K562 (cell line): ENCODE measurements at regions not wholly inside any gene's neighbourhood (a gene's known extent, or its start where the extent isn't known, plus 50 kb on each side); places are given as distances from the start of the nearest gene placed in this dataset.

Experiments used
- ATAC-seq: fragments of 200-7000 bp; cut with Tn5 transposase; 3 replicates; pipeline ENCODE4 v1.9.1; 2020; ENCODE audit warnings: moderate library complexity
- BruUV-seq: library from RNA; stranded (reverse); fragments of 400-500 nt; replicated peaks from 2 replicates; lab custom pipeline; 2021; lab: Mats Ljungman, UMichigan
- CTCF ChIA-PET: fragments of 300-600 bp; formaldehyde crosslinking; extraction: SDS; loops from one replicate; lab custom pipeline; 2021; ENCODE audit warnings: low intra/inter-chr PET ratio; lab: Yijun Ruan, JAX
- POLR2A ChIA-PET: fragments of 300-600, 350-650 bp; sonication (Branson Sonifier 250); formaldehyde crosslinking; extraction: SDS; loops from one replicate; lab custom pipeline; 2021; ENCODE audit warnings: antibody characterized with exemption, inconsistent platforms; lab: Yijun Ruan, JAX
- DNase-seq, 4 experiments: peaks; one replicate each; pipeline versions ENCODE4 v3.0.0 to v3.0.0-alpha.2; 2011 to 2018; ENCODE audit warnings: low spot score in 3 of 4, mixed read lengths in 3 of 4; ENCODE audit errors: extremely low read depth in 1 of 4
- FAIRE-seq: peaks from 2 replicates; lab custom pipeline; 2011; peaks lifted over from hg19 to GRCh38; lab: Jason Lieb, UNC
- H2AFZ ChIP-seq: 2 replicates; pipeline ENCODE4 v1.6.0; 2011; ENCODE audit warnings: low read depth, low read length, control low read depth, inconsistent platforms
- H3K27ac ChIP-seq: fragments of 200-600 bp; 3 replicates; pipeline ENCODE4 v1.8.0; 2011; ENCODE audit warnings: low read depth, mild to moderate bottlenecking, control low read depth, inconsistent platforms, low read length, moderate library complexity, mixed read lengths; ENCODE audit errors: extremely low read depth
- H3K27me3 ChIP-seq, 2 experiments: fragments of 300-600 bp in 1 of 2; 2 replicates in 1 of 2; 3 replicates in 1 of 2; pipeline versions ENCODE4 v1.6.0 to v1.8.0; 2011; ENCODE audit warnings: inconsistent platforms in 2 of 2, low read length in 2 of 2, mild to moderate bottlenecking in 1 of 2, mixed read lengths in 1 of 2, moderate library complexity in 1 of 2; ENCODE audit not compliant: control insufficient read depth in 2 of 2, insufficient read depth in 2 of 2
- H3K36me3 ChIP-seq: fragments of 300-600 bp; 3 replicates; pipeline ENCODE4 v1.8.0; 2011; ENCODE audit warnings: mild to moderate bottlenecking, low read length, inconsistent platforms; ENCODE audit not compliant: control insufficient read depth, insufficient read depth
- H3K4me1 ChIP-seq, 2 experiments: fragments of 200-600 bp in 1 of 2; replicated peaks in 1 of 2; 2 replicates in 1 of 2; 3 replicates in 1 of 2; pipeline versions ENCODE4 v1.5.1 to v1.8.0; 2011; ENCODE audit warnings: inconsistent platforms in 2 of 2, low read length in 2 of 2, mild to moderate bottlenecking in 1 of 2, mixed read lengths in 1 of 2, moderate library complexity in 1 of 2; ENCODE audit not compliant: control insufficient read depth in 2 of 2, insufficient read depth in 2 of 2
- H3K4me2 ChIP-seq: 2 replicates; pipeline ENCODE4 v1.6.1; 2011; ENCODE audit warnings: low read length, control low read depth, inconsistent platforms, mixed read lengths; ENCODE audit not compliant: insufficient read depth
- H3K4me3 ChIP-seq: fragments of 200-600 bp; sonication (generic), shearing (Covaris generic); 2 replicates; pipeline ENCODE4 v1.5.1; 2016; ENCODE audit warnings: control low read depth, inconsistent platforms
- H3K79me2 ChIP-seq: fragments of 200-600 bp; 3 replicates; pipeline ENCODE4 v1.8.0; 2011; ENCODE audit warnings: low read length, inconsistent platforms; ENCODE audit not compliant: control insufficient read depth, insufficient read depth
- H3K9ac ChIP-seq, 2 experiments: 2 replicates each; pipeline versions ENCODE4 v1.6.0 to v1.6.1; 2011; ENCODE audit warnings: low read depth in 2 of 2, low read length in 2 of 2, control low read depth in 1 of 2, inconsistent platforms in 1 of 2, mild to moderate bottlenecking in 1 of 2, mixed read lengths in 1 of 2; ENCODE audit not compliant: insufficient read depth in 1 of 2
- H3K9me1 ChIP-seq: one replicate; pipeline ENCODE4 v1.6.0; 2011; ENCODE audit warnings: inconsistent platforms, mild to moderate bottlenecking, low read length, moderate library complexity; ENCODE audit not compliant: control insufficient read depth, insufficient read depth
- H3K9me3 ChIP-seq: replicated peaks from 2 replicates; pipeline ENCODE4 v1.5.1; 2011; ENCODE audit warnings: low read depth, low read length, inconsistent platforms; ENCODE audit not compliant: control insufficient read depth, insufficient read depth
- H4K20me1 ChIP-seq: replicated peaks from 2 replicates; pipeline ENCODE4 v1.6.1; 2011; ENCODE audit warnings: low read length, inconsistent platforms, mixed read lengths; ENCODE audit not compliant: control insufficient read depth, insufficient read depth
- ATF1 ChIP-seq, 2 experiments: fragments of 450-650 bp in 1 of 2; IDR thresholded peaks; 2 replicates each; pipeline ENCODE4 v1.6.1; 2016; ENCODE audit warnings: missing compliant biosample characterization in 1 of 2, missing genetic modification characterization in 1 of 2
- EGR1 ChIP-seq: fragments of 450-650 bp; conservative IDR thresholded peaks from 2 replicates; pipeline ENCODE4 v1.6.1; 2017; ENCODE audit warnings: mild to moderate bottlenecking
- ETS1 ChIP-seq: conservative IDR thresholded peaks from 2 replicates; pipeline ENCODE4 v1.6.1; 2011; ENCODE audit warnings: low read depth, mild to moderate bottlenecking, low read length; ENCODE audit not compliant: control insufficient read depth
- FOXM1 ChIP-seq, 2 experiments: fragments of 450-650 bp in 1 of 2; sonication (generic) in 1 of 2; formaldehyde crosslinking in 1 of 2; IDR thresholded peaks; 2 replicates each; pipeline versions ENCODE4 v1.6.1 to v1.9.0; 2017 to 2022; ENCODE audit warnings: low read depth in 2 of 2, mild to moderate bottlenecking in 2 of 2, missing genetic modification reagents in 1 of 2, moderate library complexity in 1 of 2
- MCM5 ChIP-seq: fragments of 450-650 bp; IDR thresholded peaks from 2 replicates; pipeline ENCODE4 v1.6.1; 2016; ENCODE audit warnings: low read depth
- TARDBP ChIP-seq: fragments of 450-650 bp; IDR thresholded peaks from 2 replicates; pipeline ENCODE4 v1.6.1; 2016
- WGBS: fragments of 100-300 bp; shearing (Covaris generic); methylation state at CpG from one replicate; pipeline ENCODE4 v1.1.6; 2016; ENCODE audit warnings: low coverage, mixed read lengths; ENCODE audit not compliant: insufficient coverage; ENCODE audit errors: missing lambda C conversion rate; 5-methylcytosine and 5-hydroxymethylcytosine counted together
- in situ Hi-C: fragments of 300-500 bp; cut with MboI; formaldehyde crosslinking; loops from 4 replicates; pipeline ENCODE4 v1.15.0; 2018; ENCODE audit warnings: inconsistent platforms, mixed read lengths
- intact Hi-C: fragments of 100-400 bp; cut with micrococcal nuclease; formaldehyde crosslinking; loops from 2 replicates; pipeline ENCODE4 v1.14.2; 2022

GRCh38 chr16:80303691-80304090, 237.1 kb upstream of the DYNLRB2 start:
- DNase-seq (no peak), FAIRE-seq (no peak), ATAC-seq (no peak)
- Histone ChIP-seq H3K9me3 (no peaks in the 10 kb centered on the region), H2AFZ (no peak overlapping the region), H3K4me1 (no peaks in the 10 kb centered on the region), H3K27ac (no peak overlapping the region), H3K4me3 (no peak overlapping the region), H3K79me2 (no peaks in the 10 kb centered on the region), H4K20me1 (no peaks in the 10 kb centered on the region), H3K4me2 (no peak overlapping the region), H3K9ac (no peak overlapping the region), H3K27me3 (no peaks in the 10 kb centered on the region; a peak in 1 of 5 replicates), H3K36me3 (no peaks in the 10 kb centered on the region), H3K9me1 (peaks cover 5% of the 10 kb centered on the region)
- intact Hi-C loops, result no loop called here
- POLR2A ChIA-PET, result no interaction called here
- no peak for TF ChIP-seq MCM5
- TF ChIP-seq TARDBP, result no peak
- TF ChIP-seq ETS1, result no peak
- TF ChIP-seq FOXM1 (IDR thresholded peaks at IDR 0.05; ENCODE audit: low read depth), result no peak
- TF ChIP-seq FOXM1 (CRISPR knock-in tag; IDR thresholded peaks at IDR 0.05; ENCODE audit: low read depth), result no peak
- no peak for TF ChIP-seq EGR1
- TF ChIP-seq ATF1 (CRISPR knock-in tag; IDR thresholded peaks at IDR 0.05), result no peak
- no peak for TF ChIP-seq ATF1 (tag; IDR thresholded peaks at IDR 0.05)
- CTCF ChIA-PET, result no interaction called here
- in situ Hi-C loops, result no loop called here
- BruUV-seq, result no TSS peak
- 0% methylated on average over 4 of the region's 4 CpGs for WGBS
